ENCODE measurements at regions not wholly inside any gene's neighbourhood (a gene's known extent, or its start where the extent isn't known, plus 50 kb on each side); places are given as distances from the start of the nearest gene placed in this dataset.

DNA sequence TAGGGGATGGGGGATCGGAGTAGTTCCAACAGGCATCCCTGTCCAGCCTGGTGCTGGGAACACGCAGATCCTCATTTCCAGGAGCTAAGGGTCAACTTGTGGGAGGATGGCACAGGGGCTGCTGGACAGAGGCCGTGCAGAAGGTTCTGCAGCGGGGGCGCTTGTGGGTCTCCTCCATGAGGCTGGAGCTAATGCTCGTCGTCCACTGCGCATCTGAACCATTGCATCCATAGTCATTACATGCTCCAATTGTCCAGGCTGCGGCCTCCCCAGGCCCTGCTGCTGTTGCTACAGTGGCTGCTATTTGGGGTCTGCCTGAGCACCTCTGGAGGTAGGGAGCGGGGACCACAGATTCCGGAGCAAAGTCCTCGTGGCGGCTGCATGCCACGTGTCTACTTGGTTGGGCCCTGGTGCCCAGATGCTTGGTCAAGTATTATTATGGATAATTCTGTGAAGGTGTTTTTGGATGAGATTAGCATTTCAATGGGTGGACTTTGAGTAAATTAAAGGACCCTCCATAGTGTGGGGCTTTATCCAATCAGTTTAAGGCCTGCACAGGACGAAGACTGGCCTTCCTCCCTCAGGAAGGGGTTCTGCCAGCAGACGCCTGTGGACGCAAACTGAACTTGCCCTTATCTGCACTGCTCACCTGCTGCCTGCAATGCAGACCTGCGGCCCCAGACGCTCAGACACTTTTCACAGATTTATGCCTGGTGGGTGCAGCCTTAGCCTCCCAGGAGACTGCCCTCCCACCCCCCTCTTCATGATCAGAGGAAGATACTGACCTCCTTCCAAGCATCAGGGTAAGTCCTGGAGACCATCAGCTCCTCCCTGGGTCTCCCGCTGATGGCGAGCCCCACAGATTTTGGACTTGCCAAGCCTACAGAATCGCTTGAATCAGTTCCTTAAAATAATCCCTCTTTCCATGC lies 127.5 kb upstream of the IRX4 start:
- no peak for DNase-seq (ENCODE audit: low spot score)

DNA sequence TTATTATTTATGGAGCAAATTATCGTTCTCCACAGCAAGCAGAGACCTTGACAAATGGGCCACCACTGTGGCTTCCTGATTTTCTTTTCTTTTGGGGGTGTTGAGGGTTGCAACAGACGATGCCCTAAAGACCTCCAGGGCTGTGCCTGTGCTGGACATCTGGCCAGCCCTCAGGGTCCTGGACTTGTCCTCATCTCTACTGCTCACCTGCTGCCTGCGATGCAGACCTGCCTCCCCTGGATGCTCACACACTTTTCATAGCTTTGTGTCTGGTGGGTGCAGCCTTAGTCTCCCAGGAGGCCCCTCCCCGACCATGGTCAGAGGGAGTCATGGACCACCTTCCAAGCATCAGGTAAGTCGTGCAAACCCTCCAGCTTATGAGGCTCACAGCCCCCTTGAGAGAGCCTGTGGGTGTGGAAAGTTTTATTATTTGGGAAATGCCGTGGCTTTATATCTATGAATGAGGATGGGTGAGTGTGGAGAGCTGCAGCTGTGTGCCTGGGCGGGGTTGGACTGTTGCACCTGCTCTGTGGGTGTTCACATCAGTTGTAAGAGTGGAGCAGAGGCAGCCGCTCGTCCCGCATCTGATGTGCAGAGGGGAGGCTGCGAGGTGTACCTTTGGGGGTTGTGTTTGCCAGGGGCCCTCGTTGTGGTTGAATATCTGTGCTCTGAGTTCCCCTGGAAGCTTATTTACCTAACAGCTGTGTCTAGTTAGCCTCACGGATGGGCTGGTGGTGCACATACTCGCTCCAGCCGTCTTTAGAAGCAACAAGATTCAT lies 126.3 kb upstream of the IRX4 start:
- no peak for DNase-seq (ENCODE audit: low spot score)

DNA sequence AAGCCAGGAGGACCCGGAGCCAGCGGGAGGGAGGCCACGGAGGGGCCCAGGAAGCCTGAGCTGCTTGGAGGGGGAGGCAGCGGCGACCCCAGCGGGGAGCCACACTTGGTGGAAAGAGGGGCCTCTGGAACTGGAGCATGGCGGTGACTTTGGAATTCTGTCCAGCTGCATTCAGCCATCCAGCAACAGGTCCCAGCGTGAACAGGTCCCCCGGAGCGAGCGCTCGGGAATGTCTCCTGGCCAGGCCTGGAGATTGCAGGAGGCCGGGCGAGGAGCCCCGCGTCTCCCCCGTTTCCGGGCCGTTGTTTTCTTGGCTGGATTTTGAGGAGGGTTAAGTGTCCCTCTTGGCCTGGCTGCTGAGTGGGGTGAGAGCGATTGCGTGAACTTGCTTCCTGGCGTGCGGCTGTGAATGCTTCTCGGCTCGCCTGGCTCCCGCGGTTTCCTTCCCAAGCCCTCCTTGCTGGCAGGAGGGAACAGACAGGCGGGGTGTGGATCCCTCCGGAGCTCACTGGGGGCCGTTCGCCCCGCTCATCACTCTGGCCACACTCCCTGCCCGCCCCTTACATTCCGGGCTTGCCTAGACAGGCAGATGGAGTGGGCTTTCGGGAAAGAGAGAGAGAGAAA lies 125.3 kb upstream of the IRX4 start:
- DNase-seq (ENCODE audit: low spot score) = no peak

DNA sequence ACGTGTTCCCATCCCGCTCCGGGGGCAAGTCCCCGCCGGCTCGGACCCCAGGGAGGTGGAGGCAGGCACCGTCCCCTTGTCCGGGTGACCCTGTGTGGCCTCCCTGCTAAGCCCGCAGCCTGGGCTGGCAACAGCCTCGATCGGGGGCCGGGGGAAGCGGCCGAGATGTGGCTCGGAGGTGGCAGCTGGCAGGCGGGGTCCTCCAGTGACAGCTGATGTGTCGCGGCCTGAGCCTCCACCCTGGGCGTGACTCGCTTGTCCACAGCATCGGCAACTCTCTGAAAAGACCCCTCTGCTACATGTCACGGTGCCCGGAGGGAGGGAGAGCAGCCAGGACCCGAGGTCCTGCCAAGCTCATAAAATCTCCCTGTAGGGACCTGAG lies 124.8 kb upstream of the IRX4 start:
- DNase-seq (ENCODE audit: low spot score) = no peak

DNA sequence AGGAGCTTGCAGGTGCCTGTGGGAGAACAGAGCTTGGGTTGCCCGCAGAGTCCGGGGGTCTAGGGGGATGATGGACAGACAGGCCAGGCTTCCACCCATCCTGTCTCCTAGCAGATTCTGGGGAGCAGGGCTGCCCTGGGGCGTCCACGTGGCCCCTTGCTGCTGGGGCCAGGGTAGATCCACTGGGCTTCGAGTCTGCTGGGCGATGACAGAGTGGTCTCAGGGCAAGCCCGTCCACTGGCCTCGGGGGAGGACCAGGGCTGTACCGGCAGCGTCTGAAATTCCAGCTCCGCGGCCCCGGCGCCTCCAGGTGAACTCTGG lies 124.2 kb upstream of the IRX4 start:
- no peak for DNase-seq (ENCODE audit: low spot score)

DNA sequence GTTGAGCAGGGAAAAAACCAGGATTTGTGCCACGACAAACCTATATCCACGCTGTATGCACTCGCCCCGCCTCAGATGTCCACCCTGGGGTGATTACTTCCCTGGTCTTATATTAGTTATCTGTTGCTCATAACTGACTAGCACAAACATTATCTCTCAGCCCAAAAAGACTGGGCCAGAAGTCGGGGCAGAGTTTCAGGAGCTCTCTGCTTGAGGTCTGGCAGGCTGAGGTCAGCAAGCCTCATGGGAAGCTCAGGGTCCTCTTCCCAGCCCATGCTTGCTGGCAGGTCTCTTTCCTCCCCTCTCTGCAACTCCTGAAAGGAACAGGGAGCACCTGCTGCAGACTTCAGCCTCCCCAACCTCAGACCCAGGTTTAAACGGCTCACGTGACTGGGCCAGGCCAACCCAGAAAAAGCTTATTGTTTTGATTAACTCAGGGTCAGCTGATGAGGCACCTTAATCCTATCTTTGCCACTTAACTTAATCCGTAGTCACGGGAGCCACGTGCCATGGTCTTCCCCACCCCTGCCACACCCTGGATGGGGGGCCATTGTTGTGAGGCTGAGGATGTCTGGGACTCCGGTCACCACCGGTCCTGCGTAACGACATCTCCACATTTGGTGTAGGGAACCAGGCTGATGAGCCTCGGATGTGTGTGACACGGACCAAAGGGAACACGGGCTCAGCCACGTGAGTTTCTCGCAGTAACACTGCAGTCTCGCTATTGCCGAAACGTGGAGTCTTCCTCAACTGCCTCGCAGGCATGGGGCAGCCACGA lies 123.7 kb upstream of the IRX4 start:
- no peak for DNase-seq (ENCODE audit: low spot score)

DNA sequence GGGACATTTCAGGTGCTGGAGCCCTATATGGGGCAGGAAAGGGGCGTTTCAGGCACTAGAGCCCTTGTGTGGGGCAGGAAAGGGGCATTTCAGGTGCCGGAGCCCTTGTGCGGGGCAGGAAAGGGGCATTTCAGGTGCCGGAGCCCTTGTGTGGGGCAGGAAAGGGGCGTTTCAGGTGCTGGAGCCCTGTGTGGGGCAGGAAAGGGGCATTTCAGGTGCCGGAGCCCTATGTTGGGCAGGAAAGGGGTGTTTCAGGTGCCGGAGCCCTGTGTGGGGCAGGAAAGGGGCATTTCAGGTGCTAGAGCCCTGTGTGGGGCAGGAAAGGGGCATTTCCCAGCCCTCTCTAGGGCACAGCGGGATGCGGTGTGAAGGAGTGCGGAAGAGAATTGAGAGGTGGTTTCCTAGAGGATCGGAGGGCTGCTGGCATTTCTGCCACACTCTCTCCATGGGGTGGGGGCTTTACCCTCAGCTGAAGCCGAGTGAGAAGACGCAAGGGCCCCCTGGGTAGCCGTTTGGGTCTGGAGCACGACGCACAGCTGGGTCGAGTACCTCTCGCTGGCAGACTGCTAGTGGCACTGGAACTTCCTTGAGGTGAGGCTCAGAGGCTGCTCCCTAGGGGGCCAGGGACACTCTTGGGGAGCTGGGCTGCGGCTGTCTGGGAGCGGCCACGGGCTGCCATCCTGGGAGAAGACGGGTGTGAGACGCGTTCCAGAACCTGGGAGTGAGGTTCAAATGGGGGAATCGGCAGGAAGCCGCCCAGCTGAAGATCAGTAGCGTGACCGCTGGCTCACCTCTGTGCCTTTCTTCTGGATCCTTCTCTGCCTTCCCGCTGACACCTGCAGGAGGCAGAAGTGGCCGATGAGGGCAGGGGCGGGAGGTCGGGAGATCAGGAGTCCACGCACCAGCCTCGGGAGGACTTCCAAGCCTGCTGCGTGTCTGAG lies 122.6 kb upstream of the IRX4 start:
- no peak for DNase-seq (ENCODE audit: low spot score)

DNA sequence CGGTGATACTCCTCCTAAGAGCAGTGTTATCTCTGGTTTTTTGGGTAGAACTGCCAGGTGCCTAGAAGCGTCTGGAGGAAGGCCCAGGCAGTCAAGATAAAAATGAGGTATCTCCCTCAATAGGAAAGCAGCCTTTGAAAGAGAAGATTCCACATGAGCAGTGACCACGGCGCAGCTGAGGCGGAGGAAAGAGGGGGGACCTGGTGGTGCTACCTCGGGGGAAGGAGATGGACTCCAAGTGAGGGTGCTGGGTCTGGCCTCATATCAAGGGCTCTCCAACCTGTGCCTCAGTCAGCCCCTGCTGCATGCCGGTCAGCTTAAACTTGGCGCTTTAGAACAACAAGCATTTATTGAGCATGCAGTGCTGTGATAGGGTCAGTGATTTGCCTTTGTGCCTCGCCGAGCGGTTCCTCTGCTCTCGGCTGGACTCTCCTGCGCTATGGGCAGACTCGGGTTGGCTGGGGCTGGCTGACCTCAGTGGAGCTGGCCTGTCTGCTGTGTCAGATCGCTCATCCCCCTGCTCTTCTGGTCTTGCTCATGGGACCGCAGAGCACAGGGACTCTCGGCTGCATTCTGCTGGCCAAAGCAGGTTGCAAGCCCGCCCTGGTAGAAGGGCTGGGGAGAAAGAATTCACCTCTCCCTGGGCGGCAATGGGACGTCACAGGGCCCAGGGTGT lies 121.1 kb upstream of the IRX4 start:
- DNase-seq (ENCODE audit: low spot score) = no peak

DNA sequence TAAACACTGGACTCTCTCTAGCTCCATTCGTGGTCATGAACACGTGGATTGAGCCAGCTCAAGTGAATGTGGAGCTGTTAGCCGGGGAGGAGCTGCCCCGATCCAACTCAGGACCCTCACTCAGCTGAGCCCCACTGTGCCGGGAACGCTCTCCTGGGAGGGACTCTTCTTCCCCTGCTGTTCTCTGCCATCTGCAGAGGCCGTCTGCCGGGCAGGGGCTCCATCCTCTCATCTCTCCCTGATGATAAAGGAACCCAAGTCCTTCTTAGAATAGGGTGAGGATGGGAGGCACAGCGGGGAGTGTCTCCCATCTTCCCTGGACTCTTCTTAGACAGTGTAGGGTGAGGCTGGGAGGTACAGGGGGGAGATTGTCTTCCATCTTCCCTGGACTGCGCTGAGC lies 120.5 kb upstream of the IRX4 start:
- DNase-seq (ENCODE audit: low spot score) = no peak

DNA sequence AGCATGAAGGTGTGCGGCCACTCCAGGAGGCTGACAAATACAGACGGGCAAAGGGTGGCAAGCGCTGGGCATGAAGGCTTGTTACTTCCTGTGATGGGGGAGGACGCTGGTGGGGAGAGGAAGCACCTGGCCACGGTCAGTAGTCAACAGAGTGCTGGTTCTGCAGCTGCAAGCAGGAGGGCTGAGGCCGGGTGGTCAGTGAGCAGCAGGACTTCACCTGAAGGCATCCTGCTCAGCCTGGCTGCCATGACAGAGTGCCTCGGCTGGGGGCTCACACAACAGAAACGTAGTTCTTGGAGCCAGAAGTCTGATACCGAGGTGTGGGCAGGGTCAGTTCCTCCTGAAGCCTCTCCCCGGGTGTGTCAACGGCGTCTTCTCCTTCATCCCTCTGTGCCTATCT lies 118.6 kb upstream of the IRX4 start:
- DNase-seq (ENCODE audit: low spot score) = no peak

DNA sequence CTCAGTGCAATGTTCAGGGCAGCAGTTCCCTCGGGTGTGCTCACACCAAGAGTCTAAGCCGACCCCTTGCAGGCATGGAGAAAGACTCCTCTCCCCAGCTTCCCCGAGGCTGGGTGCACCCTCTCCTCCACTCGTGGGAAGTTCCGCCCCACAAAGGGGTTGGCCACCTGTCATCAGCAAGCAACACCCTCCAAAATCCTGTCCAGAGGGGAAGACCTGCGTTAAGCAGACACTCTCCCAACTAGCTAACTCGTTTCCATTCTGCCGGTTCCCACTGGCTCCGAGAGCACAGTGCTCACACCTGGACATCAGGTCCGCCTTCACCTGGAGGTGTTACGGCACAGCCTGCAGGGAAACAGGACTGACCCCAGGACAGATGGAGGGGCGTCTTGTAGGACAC lies 117.9 kb upstream of the IRX4 start:
- no peak for DNase-seq (ENCODE audit: low spot score)

DNA sequence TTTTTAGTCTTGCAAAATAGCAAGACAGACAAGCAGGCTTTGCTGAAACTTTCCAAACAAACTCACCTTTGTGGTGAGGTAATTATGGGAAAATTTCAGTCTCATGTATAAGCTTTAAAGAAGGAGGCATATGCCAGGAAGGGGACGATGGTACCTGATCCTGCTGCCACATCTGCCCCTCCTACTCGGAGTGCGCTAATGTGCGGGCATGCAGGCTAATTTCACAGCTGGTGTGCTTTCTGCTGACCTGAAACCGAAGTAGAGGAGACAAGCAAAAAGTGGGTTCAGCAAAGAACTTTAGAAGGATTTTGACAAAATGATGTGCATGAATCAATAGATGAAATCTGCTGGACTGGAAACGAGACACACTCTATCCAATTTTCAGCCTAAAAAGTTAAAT lies 117.1 kb upstream of the IRX4 start:
- no peak for DNase-seq (ENCODE audit: low spot score)

DNA sequence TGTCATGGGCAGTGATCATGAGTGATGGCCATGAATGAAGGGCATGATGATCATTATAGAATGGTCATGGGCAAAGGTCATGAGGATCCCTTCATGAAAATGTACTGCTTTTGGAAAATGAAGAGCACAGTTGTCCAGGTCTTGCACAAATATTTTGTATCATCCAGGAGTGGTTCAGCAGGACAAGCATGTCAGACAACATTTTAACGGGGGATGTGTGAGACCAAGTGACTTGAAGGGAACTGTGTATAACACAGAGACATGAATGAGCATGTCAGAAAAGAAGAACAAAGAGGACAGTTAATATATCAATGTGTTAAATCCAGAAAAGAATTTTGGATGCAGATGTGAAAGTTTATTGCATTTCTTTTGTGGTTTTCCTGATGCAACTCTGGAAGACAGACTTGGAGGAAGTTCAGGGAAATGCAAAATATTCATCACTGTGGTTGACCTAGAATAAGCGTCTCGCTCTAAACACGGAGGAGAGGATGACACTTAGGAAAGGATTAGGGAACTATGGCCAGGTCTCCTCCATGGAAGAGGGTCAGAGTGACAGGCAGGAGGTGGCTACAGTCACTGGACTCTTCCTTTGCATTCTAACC lies 116.1 kb upstream of the IRX4 start:
- DNase-seq (ENCODE audit: low spot score) = no peak

DNA sequence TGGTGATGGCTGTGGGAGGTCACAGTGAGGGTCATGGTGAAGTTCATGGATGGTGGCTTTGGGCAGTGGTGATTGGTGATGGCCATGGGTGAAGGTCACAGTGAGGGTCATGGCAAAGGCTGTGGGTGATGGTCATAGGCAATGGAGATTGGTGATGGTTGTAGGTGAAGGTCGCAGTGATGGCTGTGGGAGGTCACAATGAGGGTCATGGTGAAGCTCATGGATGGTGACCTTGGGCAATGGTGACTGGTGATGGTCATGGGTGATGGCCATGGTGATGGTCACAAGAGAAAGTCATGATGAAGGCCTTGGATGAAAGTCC lies 115.6 kb upstream of the IRX4 start:
- DNase-seq (ENCODE audit: low spot score) = no peak

DNA sequence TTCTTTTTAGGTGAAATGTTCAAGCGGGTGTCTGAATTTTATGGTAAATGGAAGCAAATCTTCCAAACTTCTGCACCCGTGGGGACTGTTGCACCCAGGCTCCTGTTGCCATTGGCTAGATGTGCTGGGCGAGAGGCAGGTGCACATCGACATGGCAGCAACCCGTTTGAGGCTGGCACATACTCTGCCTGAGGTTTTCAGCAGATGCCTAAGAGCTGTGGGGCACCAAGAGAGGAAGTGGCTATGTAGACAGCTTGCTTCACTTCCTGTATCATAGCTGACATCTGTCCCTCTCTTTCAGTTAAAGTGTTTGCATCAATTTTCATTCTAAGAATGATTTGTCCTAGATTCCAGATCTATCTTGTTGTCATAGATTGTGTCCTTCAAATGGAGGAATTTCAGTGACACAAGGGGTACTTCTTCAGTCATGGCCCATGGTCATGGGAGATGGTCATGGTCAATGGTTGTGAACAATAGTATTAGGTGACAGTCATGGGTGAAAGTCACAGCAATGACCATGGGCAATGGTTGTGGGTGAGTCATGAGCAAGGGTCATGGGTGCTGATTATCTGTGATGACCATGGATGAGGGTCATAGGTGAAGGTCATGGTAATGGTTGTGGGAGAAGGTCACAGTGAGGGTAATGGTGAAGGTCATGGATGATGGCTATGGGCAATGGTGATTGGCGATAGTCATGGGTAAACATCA lies 115.1 kb upstream of the IRX4 start:
- DNase-seq (ENCODE audit: low spot score) = no peak

DNA sequence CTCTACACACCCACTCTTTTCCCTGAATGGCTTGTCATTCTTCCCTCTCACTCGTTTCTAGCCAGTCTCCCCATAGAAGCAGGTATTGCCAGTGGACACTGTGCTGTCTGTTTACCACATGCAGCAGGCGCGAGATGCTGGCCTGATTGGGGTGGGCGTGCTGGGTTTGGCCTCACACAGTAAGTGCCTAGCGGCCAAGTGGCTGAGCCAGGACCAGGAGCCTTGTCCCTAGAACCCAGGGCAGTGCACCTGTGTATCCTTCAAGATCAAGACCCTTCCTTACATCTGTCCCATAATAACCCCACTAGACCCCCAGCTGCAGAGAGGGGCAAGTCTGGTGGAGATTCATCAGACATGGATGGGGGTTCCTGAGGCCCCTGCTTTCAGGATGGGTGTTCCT lies 112.8 kb upstream of the IRX4 start:
- no peak for DNase-seq (ENCODE audit: low spot score)

DNA sequence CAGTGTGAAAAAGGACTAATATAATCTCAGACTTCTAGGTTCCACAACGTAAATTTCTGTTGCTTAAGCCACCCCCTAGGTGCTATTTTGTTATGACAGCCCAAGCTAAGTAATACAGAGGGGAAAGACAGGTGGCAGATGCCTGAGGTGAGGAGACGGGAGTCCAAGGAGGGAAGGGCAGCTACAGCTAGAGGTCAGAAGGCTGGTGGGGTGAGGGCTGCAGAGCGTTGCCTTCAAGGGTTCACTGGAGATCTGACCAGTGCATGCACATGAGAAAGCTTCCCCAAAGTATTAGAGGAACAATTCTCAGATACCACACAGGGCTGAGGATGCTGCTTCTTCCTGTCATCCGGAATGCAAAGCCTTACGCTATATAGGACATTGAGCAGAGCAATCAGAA lies 104.7 kb upstream of the IRX4 start:
- DNase-seq (ENCODE audit: low spot score) = no peak

DNA sequence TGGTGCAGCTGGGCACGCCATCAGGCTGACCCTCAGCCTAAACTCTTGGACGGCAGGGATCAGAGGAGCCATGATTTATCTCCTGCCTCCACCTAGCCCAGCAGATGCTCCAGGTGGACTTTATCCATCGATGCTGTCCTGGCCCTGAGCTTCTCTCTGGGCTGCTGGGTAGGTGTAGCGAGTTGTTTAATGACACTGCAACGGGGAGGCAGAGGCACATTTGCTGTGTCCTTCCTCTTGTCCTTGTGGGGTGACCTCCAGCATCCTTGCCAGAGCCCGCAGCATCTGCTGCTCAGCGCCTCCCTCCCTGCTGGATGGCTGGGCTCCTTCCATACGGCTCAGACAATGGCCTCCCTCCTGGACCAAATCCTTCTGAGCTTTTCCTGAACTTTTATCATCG lies 103.1 kb upstream of the IRX4 start:
- no peak for DNase-seq (ENCODE audit: low spot score)

DNA sequence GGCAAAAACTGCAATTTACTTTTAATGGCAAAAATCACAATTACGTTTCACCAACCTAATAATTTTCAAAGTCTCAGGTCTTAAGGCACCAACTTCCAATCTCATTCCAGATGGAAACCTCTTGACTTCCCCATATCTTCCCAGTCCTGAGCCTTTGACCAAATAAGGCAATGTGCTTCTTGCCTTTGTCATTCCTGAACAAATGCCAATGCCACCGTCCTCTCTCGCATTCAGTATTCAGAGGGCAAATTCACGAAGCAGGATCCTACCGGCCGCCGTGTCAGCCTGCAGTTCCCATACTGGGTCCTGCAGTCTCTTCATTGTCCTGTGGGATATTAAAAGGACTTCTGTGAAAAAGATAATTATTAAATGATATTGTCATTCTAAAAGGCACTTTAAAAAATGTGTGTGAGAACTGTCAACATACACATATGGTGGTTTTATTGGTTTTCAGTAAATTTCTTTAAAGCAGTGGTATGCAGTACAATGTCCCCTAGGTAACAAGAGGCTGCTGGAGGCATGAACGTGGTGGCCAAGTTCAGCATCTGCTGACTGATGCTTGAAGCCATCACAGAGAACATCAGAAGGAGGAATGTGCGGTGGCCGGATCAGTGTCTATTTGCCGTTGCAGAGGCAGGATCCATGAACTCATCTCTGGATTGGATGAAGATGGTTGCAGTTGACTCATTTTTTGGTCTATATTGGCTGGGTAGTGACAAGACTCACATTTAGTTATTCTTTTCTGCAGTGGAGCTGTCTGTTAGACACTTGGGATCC lies 101.4 kb upstream of the IRX4 start:
- DNase-seq (ENCODE audit: low spot score) = no peak
